Prostate gland (tissue), 2 donors: ENCODE measurements at regions not wholly inside any gene's neighbourhood (a gene's known extent, or its start where the extent isn't known, plus 50 kb on each side); places are given as distances from the start of the nearest gene placed in this dataset.

Source experiments
- POLR2AphosphoS5 ChIP-seq: sonication (generic); formaldehyde crosslinking; IDR thresholded peaks from one replicate; pipeline ENCODE4 v1.6.1; 2017; ENCODE audit warnings: antibody characterized with exemption
- TF ChIP-seq, protein P1 (sequence below), 4 experiments: fragments of 200-600 bp in 2 of 4; fragments of 450-650 bp in 2 of 4; sonication (generic) in 2 of 4; IDR thresholded peaks; 1 replicate in 3 of 4; 2 replicates in 1 of 4; pipeline ENCODE4 v1.5.1; 2016 to 2019; ENCODE audit warnings: antibody characterized with exemption in 4 of 4, mild to moderate bottlenecking in 2 of 4, moderate library complexity in 2 of 4

DNA sequence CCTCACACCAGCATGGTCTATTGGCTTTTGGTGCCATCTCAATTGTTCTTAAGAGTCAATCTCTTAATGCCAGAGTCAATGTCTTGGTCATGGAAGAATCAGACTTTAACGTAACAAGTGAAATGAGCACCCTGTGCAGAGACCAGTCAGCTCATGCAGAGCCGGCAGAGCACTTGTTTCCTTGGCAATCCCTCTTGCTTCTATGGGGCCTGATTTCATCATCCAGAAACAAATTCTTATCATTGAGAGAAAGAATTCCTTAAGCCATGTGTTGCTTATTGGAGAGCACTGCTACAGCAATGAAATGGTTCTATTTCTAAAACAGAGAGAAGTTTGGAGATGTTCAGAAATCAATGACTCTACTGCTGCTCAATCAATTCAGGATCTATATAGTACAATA, 212.8 kb downstream of the IPMK start:
- no peak for TF ChIP-seq POLR2AphosphoS5
- TF ChIP-seq, protein P1, sequence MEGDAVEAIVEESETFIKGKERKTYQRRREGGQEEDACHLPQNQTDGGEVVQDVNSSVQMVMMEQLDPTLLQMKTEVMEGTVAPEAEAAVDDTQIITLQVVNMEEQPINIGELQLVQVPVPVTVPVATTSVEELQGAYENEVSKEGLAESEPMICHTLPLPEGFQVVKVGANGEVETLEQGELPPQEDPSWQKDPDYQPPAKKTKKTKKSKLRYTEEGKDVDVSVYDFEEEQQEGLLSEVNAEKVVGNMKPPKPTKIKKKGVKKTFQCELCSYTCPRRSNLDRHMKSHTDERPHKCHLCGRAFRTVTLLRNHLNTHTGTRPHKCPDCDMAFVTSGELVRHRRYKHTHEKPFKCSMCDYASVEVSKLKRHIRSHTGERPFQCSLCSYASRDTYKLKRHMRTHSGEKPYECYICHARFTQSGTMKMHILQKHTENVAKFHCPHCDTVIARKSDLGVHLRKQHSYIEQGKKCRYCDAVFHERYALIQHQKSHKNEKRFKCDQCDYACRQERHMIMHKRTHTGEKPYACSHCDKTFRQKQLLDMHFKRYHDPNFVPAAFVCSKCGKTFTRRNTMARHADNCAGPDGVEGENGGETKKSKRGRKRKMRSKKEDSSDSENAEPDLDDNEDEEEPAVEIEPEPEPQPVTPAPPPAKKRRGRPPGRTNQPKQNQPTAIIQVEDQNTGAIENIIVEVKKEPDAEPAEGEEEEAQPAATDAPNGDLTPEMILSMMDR (IDR thresholded peaks at IDR 0.05), result no peak
